ENCODE measurements at regions not wholly inside any gene's neighbourhood (a gene's known extent, or its start where the extent isn't known, plus 50 kb on each side); places are given as distances from the start of the nearest gene placed in this dataset.

- no peak for TF ChIP-seq CTCF (conservative IDR thresholded peaks at IDR 0.05; ENCODE audit: control insufficient read depth, insufficient read depth, low read depth, low read length)
- DNase-seq (ENCODE audit: low read depth): no peak
- H3K4me3 ChIP-seq (ENCODE audit: control insufficient read depth, low read depth, low read length): no peak overlapping the region
Observed at GRCh38 chr5:15159606-15160005, 288.0 kb upstream of the ANKH start.

- H3K4me3 ChIP-seq (ENCODE audit: control insufficient read depth, low read depth, low read length): no peak overlapping the region
- no peak for DNase-seq (ENCODE audit: low read depth)
- TF ChIP-seq CTCF (conservative IDR thresholded peaks at IDR 0.05; ENCODE audit: control insufficient read depth, insufficient read depth, low read depth, low read length): no peak
Observed at GRCh38 chr5:15142458-15142857, 270.9 kb upstream of the ANKH start.

- no peak for TF ChIP-seq CTCF (conservative IDR thresholded peaks at IDR 0.05; ENCODE audit: control insufficient read depth, insufficient read depth, low read depth, low read length)
- H3K4me3 ChIP-seq (ENCODE audit: control insufficient read depth, low read depth, low read length): no peak overlapping the region
- no peak for DNase-seq (ENCODE audit: low read depth)
Observed at GRCh38 chr5:15137414-15137813, 265.8 kb upstream of the ANKH start.

GRCh38 chr5:15135661-15136060 is 264.1 kb upstream of the ANKH start:
- DNase-seq (ENCODE audit: low read depth): no peak
- no peak for TF ChIP-seq CTCF (conservative IDR thresholded peaks at IDR 0.05; ENCODE audit: control insufficient read depth, insufficient read depth, low read depth, low read length)
- H3K4me3 ChIP-seq (ENCODE audit: control insufficient read depth, low read depth, low read length): no peak overlapping the region

- no peak for DNase-seq (ENCODE audit: low read depth)
- no peak overlapping the region for H3K4me3 ChIP-seq (ENCODE audit: control insufficient read depth, low read depth, low read length)
- TF ChIP-seq CTCF (conservative IDR thresholded peaks at IDR 0.05; ENCODE audit: control insufficient read depth, insufficient read depth, low read depth, low read length): no peak
Observed at GRCh38 chr5:15133456-15133965, 261.9 kb upstream of the ANKH start.

- no peak for TF ChIP-seq CTCF (conservative IDR thresholded peaks at IDR 0.05; ENCODE audit: control insufficient read depth, insufficient read depth, low read depth, low read length)
- DNase-seq (ENCODE audit: low read depth): no peak
- no peak overlapping the region for H3K4me3 ChIP-seq (ENCODE audit: control insufficient read depth, low read depth, low read length)
Observed at GRCh38 chr5:15132816-15133405, 261.3 kb upstream of the ANKH start.

GRCh38 chr5:15131909-15132308 is 260.3 kb upstream of the ANKH start:
- no peak overlapping the region for H3K4me3 ChIP-seq (ENCODE audit: control insufficient read depth, low read depth, low read length)
- no peak for TF ChIP-seq CTCF (conservative IDR thresholded peaks at IDR 0.05; ENCODE audit: control insufficient read depth, insufficient read depth, low read depth, low read length)
- no peak for DNase-seq (ENCODE audit: low read depth)

Measured in fibroblast of mammary gland (primary cell).